Lung (tissue), 11 donors: ENCODE measurements at regions not wholly inside any gene's neighbourhood (a gene's known extent, or its start where the extent isn't known, plus 50 kb on each side); places are given as distances from the start of the nearest gene placed in this dataset.

Experiments used
- ATAC-seq: fragments of 200-7000 bp; cut with Tn5 transposase; one replicate; pipeline ENCODE4 v1.9.1; 2020; ENCODE audit warnings: moderate number of reproducible peaks; ENCODE audit not compliant: insufficient read depth, low FRiP score
- DNase-seq, 3 donors: peaks; one replicate each; pipeline ENCODE4 v3.0.0-alpha.2; 2013 to 2017
- H3K27ac ChIP-seq, 2 donors: one replicate each; pipeline ENCODE4 v1.5.1; 2013; ENCODE audit warnings: mild to moderate bottlenecking in 2 of 2, moderate library complexity in 2 of 2, control low read depth in 1 of 2, inconsistent platforms in 1 of 2, low read depth in 1 of 2, low read length in 1 of 2
- H3K27me3 ChIP-seq, 3 donors: one replicate each; pipeline ENCODE4 v1.5.1; 2013; ENCODE audit warnings: low read length in 2 of 3; ENCODE audit not compliant: control insufficient read depth in 3 of 3, insufficient read depth in 3 of 3
- H3K36me3 ChIP-seq, 4 donors: one replicate each; pipeline ENCODE4 v1.5.1; 2013; ENCODE audit warnings: low read length in 4 of 4, mild to moderate bottlenecking in 1 of 4, moderate library complexity in 1 of 4; ENCODE audit not compliant: control insufficient read depth in 4 of 4, insufficient read depth in 4 of 4
- H3K4me1 ChIP-seq, 5 donors: one replicate each; pipeline ENCODE4 v1.5.1; 2013; ENCODE audit warnings: low read length in 5 of 5, mild to moderate bottlenecking in 2 of 5, moderate library complexity in 1 of 5; ENCODE audit not compliant: control insufficient read depth in 5 of 5, insufficient read depth in 5 of 5
- H3K4me3 ChIP-seq: one replicate; pipeline ENCODE4 v1.5.1; 2013; ENCODE audit warnings: mild to moderate bottlenecking, control low read depth, moderate library complexity
- H3K9ac ChIP-seq, 2 donors: one replicate each; pipeline ENCODE4 v1.5.1; 2013; ENCODE audit warnings: low read length in 2 of 2, control low read depth in 1 of 2; ENCODE audit not compliant: insufficient read depth in 1 of 2
- H3K9me3 ChIP-seq, 4 donors: one replicate each; pipeline ENCODE4 v1.5.1; 2013; ENCODE audit warnings: low read length in 3 of 4, mild to moderate bottlenecking in 1 of 4, moderate library complexity in 1 of 4; ENCODE audit not compliant: control insufficient read depth in 4 of 4, insufficient read depth in 3 of 4
- WGBS, 2 donors: extraction: QIAGEN DNeasy Blood & Tissue Kit; methylation state at CpG; one replicate each; pipeline ENCODE4 v1.1.7; 2013; 5-methylcytosine and 5-hydroxymethylcytosine counted together
- TF ChIP-seq, protein P1 (sequence below): IDR thresholded peaks from 2 replicates; pipeline ENCODE4 v1.5.1; 2012; ENCODE audit warnings: mild to moderate bottlenecking; ENCODE audit errors: control extremely low read depth, extremely low read depth
- donor health status: control.
- donor health status: control.
- donor health status: Bipolar disorder and iron deficiency.
- donor health status: healthy.
- donor health status: DM: yes; HTN: yes; CAD: no.

DNA sequence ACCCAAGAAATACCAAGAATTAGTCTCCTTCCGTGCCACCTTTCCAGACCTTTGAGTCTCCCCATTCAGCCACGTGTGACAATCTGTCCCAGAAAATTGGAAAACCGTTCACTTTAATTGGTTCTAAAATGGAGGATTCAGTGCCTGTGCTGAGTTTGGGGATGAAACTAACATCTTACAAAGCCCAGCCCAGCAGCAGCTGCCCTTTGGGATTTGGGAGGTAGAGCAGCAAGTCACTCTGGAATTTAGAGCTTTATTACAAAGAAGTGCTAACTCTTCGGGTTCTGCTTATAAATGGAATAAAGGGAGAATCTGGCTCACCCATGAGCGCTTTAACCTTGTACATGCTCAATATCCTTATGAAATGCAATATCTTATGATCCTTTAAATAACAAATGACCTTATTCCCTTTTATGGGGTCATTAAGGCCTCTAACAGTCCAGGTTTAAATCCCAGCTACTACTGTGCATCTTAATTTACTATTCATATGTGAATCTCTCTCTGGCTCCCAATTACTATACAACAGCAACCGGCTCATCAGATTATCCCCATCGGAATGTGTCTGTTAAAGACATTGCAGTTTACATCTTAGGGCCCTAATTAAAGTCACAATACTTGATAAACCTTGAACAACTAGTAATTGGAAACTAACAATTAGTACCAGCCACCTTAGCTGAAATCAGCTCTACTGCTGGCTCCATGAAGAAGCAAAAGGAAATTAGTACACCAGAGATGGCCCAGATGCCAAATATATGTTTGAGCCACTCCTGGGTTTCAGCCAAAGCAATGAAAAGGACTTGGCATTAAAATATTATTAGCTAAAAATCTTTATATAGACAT lies 271.8 kb upstream of the SMARCA2 start:
- TF ChIP-seq, protein P1, sequence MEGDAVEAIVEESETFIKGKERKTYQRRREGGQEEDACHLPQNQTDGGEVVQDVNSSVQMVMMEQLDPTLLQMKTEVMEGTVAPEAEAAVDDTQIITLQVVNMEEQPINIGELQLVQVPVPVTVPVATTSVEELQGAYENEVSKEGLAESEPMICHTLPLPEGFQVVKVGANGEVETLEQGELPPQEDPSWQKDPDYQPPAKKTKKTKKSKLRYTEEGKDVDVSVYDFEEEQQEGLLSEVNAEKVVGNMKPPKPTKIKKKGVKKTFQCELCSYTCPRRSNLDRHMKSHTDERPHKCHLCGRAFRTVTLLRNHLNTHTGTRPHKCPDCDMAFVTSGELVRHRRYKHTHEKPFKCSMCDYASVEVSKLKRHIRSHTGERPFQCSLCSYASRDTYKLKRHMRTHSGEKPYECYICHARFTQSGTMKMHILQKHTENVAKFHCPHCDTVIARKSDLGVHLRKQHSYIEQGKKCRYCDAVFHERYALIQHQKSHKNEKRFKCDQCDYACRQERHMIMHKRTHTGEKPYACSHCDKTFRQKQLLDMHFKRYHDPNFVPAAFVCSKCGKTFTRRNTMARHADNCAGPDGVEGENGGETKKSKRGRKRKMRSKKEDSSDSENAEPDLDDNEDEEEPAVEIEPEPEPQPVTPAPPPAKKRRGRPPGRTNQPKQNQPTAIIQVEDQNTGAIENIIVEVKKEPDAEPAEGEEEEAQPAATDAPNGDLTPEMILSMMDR = no peak
- H3K36me3 ChIP-seq = no peaks in the 10 kb centered on the region
- H3K4me1 ChIP-seq = no peaks in the 10 kb centered on the region
- peaks cover 0 to 2% (median 0%) of the 10 kb centered on the region in 4 donors for H3K9me3 ChIP-seq
- no peak for ATAC-seq
- WGBS, 2 donors = 83 to 87% methylated on average over 7 of the region's 7 CpGs
- H3K9ac ChIP-seq = no peak overlapping the region
- H3K4me3 ChIP-seq = no peak overlapping the region
- DNase-seq = no peak
- H3K27ac ChIP-seq = no peak overlapping the region
- no peaks in the 10 kb centered on the region for H3K27me3 ChIP-seq

DNA sequence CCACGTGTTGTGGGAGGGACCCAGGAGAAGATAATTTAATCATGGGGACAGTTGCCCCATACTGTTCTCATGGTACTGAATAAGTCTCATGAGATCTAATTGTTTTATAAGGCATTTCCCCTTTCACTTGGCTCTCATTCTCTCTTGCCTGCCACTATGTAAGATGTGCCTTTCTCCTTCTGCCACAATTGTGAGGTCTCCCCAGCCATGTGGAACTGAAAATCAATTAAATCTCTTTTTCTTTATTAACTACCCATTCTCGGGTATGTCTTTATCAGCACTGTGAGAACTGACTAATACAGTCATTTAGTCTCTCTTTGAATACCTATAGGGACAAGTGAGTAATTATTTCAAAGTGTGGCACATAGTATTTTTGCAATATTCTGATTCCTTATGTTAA lies 269.2 kb upstream of the SMARCA2 start:
- no peaks in the 10 kb centered on the region for H3K4me1 ChIP-seq
- H3K36me3 ChIP-seq = no peaks in the 10 kb centered on the region
- ATAC-seq = no peak
- DNase-seq = no peak
- H3K27me3 ChIP-seq = no peaks in the 10 kb centered on the region
- H3K4me3 ChIP-seq = no peak overlapping the region
- WGBS, 2 donors = 51 to 56% methylated on average over 2 of the region's 2 CpGs
- no peak overlapping the region for H3K9ac ChIP-seq
- H3K9me3 ChIP-seq = peaks cover 0 to 5% (median 0%) of the 10 kb centered on the region in 4 donors
- no peak overlapping the region for H3K27ac ChIP-seq
- TF ChIP-seq, protein P1 = no peak

DNA sequence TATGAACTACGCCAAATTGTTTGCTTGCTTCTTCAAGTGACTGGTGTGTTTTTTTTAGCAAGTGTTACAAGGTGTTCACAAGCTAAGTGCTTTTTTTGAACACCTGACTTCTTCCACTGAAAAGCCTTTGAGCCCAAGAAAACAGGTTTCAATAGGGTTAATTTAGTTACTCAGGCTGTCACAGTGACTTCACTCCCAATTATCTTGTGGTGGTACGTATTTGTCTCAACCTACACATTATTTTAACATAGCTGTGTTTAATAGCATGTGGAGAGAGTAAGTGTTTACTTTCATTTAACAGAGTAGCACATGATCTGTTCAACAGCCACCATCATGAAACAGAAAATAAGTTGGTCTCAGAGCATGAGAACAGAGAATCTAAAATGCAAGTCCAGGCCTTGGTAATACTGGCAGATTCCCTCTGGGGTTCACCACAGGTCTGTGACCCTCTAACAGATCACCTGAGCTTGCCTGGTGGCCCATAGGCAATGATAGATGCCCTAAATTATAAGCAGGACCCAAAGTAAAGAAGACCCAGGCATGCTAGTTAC lies 267.7 kb upstream of the SMARCA2 start:
- Histone ChIP-seq H3K27me3 (no peaks in the 10 kb centered on the region), H3K27ac (no peak overlapping the region), H3K4me1 (no peaks in the 10 kb centered on the region), H3K4me3 (no peak overlapping the region), H3K9ac (no peak overlapping the region), H3K36me3 (no peaks in the 10 kb centered on the region), H3K9me3 (peaks cover 0 to 3% (median 0%) of the 10 kb centered on the region in 4 donors)
- DNase-seq (no peak), ATAC-seq (no peak)
- WGBS, 2 donors = 58 to 85% methylated on average over 2 of the region's 2 CpGs
- TF ChIP-seq, protein P1 = no peak
